Fibroblast of the aortic adventitia (primary cell): ENCODE measurements at regions not wholly inside any gene's neighbourhood (a gene's known extent, or its start where the extent isn't known, plus 50 kb on each side); places are given as distances from the start of the nearest gene placed in this dataset.

ENCODE experiments used
- DNase-seq: peaks from one replicate; pipeline ENCODE4 v3.0.0-alpha.2; 2010; ENCODE audit warnings: low read depth
- H3K4me3 ChIP-seq: 2 replicates; pipeline ENCODE4 v1.5.1; 2011; ENCODE audit warnings: low read depth, mild to moderate bottlenecking, control low read depth, low read length, moderate library complexity
- TF ChIP-seq, protein P1 (sequence below): IDR thresholded peaks from 2 replicates; pipeline ENCODE4 v1.5.1; 2011; ENCODE audit warnings: mild to moderate bottlenecking, low read length, control low read depth, inconsistent platforms; ENCODE audit not compliant: insufficient read depth

DNA sequence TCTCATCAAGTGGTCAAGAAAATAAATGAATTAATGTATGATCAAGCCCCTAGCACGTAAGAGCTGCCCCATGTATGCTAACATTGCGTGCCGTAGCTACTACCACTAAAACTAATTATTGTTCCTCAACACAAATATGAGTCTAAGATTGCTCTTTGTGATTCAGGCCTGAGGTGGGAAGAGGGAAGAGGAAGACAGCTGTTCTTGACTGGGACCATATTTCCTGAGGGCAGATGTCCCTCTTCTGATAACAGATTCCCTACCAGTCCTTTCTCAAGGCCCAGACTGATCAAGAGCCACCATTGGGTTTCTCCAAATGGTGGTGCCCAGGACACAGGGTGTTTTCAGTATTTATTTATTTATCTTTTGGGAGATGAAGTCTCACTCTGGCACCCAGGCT, 87.2 kb upstream of the CADM1 start:
- no peak for DNase-seq
- TF ChIP-seq, protein P1, sequence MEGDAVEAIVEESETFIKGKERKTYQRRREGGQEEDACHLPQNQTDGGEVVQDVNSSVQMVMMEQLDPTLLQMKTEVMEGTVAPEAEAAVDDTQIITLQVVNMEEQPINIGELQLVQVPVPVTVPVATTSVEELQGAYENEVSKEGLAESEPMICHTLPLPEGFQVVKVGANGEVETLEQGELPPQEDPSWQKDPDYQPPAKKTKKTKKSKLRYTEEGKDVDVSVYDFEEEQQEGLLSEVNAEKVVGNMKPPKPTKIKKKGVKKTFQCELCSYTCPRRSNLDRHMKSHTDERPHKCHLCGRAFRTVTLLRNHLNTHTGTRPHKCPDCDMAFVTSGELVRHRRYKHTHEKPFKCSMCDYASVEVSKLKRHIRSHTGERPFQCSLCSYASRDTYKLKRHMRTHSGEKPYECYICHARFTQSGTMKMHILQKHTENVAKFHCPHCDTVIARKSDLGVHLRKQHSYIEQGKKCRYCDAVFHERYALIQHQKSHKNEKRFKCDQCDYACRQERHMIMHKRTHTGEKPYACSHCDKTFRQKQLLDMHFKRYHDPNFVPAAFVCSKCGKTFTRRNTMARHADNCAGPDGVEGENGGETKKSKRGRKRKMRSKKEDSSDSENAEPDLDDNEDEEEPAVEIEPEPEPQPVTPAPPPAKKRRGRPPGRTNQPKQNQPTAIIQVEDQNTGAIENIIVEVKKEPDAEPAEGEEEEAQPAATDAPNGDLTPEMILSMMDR = no peak
- no peak overlapping the region for H3K4me3 ChIP-seq

DNA sequence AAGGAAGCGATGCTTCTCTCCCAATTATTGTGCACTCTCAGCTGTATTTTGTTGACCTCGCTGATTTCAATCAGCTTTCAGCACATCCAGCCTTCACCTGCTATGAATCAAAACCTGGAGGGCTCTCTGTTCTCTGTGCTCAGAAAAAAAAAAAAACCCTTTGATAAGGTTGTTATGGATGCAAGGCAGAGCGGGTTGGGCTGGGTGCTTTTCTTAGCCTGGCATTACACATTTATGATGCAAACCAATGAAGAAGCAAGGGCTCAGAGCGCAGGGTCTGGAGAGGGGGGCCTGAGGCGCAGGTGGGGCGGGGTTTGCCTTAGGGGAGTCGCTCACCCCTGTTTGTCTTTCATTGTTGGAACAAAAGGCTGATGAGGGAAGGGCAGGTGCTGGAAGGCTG, 86.0 kb upstream of the CADM1 start:
- no peak for DNase-seq
- TF ChIP-seq, protein P1 = no peak
- H3K4me3 ChIP-seq = no peak overlapping the region

DNA sequence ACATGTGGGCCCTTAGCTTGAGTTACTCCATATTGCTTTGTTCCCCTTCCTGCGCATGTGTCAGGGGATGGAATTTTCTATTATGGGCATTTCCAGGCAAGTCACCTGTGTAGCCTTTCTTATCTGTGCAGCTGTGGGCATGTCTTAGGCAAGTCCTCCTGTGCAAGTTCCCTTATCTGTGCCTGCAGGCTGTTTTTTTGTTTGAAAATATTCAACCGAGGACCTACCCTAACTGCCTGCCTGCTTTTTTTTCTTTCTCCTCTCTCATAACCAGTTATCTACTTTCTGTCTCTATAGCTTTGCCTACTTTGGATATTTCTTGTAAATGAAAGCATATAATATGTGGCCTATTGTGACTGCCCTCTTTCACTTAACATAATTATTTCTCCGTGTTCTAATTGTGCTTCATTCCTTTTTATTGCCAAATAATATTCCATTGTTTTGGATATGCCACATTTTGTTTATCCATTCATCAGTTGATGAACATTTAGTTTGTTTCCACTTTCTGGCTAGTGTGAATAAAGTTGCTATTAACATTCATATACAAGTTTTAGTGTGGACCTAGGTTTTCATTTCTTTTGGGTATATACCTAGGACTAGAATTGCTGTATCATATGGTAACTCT, 83.6 kb upstream of the CADM1 start:
- no peak overlapping the region for H3K4me3 ChIP-seq
- TF ChIP-seq, protein P1 = no peak
- DNase-seq = no peak

DNA sequence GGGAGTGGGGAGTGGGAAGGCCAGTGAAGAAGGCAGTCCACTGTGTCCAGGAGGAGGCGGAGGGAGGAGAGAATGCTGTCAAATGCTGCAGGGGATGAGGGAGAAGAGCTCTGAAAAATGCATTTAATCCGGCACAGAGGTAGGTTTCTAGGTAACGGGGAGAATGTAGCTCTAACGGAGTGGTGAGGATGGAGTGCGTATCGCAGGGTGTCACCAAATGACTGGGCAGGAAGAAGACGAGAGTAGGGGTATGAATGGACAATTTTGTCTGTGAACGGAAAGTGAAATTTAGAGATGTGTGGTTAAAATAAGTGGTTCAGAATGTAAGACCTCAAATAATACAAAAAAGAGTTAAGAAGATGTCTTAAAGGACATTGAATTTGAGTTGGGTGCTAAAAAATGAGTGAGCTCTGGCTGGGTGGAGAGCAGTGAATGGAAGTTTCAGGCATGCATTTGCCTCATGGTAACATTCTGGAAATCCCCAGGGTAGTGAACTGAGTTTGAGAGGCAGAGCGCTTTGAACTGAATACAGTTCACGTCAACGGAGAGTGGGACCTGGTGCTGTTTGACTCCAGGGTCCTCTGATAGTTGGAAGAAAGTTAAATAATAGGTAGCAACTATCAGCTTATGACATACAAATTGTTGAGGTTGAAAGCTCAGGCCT, 81.3 kb upstream of the CADM1 start:
- DNase-seq = no peak
- no peak overlapping the region for H3K4me3 ChIP-seq
- TF ChIP-seq, protein P1 = no peak

DNA sequence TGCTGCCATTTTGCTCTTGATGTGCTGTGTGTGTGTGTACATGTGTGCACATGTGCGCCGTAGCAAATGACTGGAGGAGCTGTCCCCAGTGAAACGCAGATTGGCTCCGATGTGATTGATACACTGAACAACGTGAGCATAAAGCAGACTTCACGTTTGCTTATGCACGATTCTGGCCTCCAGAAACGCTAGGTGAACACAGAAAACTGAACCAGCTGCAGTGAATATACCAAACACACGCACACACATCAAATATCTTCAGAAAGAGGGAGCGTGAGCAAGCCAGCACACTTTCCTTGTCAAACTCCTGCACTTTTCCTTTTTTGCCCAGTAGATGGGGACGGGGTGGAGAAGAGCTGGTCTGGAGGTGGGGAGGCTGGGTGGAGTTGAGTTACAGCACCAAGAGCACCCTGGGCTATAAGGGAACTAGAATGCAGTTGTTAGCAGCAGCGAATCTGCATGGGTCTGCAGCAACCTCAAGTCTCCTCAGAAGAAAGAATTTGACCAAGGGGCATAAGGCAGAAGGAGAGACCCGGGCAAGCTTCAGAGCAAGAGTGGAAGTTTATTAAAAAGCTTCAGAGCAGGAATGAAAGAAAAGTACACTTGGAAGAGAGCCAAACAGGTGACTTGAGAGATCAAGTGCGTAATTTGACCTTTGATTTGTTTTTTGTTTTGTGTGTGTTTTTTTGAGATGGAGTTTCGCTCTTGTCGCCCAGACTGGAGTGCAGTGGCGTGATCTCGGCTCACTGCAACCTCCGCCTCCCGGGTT, 77.8 kb upstream of the CADM1 start:
- H3K4me3 ChIP-seq = no peak overlapping the region
- no peak for DNase-seq
- TF ChIP-seq, protein P1 = no peak

DNA sequence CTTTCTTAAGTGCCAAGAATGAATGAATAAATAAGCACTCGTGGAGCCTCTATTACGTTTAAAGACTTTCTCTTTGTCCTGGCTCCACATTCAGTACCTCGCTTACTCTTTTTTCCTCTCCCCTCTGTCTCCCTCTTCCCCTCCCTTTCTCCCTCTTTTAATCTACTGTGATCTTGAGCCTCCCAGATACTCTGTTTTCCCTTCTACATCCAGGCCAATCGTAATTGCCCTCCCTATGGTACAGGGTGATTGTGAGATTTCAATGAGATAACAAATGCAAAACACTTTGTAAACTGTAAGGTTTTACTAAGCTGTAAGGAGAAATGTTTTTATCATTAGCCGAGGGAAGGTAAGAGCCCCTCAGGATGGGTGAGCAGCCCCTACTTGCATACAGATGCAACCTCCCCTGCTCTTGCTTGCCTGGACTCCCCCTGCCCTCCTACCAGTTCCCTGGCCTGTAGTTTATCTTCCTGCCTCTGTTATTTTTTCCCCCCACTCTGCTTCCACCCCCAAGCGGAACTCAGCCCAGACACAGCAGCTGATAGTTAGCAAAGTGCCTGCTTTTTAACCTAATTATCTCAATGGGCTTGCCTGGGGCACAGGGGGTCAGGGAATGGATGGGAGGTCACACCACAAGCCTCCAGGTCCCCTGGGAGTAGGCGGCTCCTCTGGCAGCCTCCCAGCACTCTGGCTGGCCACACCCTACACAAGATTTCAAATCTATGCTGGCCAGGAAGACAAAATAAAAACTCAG, 76.9 kb upstream of the CADM1 start:
- no peak overlapping the region for H3K4me3 ChIP-seq
- TF ChIP-seq, protein P1 = no peak
- no peak for DNase-seq
